DND-41 (cell line): ENCODE measurements at regions not wholly inside any gene's neighbourhood (a gene's known extent, or its start where the extent isn't known, plus 50 kb on each side); places are given as distances from the start of the nearest gene placed in this dataset.

ENCODE experiments used
- ATAC-seq: fragments of 200-7000 bp; cut with Tn5 transposase; 3 replicates; pipeline ENCODE4 v1.9.1; 2021; ENCODE audit warnings: low read depth; ENCODE audit not compliant: insufficient read depth
- DNase-seq: peaks from one replicate; pipeline ENCODE4 v3.0.0-alpha.2; 2020
- H2AFZ ChIP-seq: 2 replicates; pipeline ENCODE4 v1.6.0; 2012; ENCODE audit warnings: low read depth, low read length
- H3K27ac ChIP-seq: 2 replicates; pipeline ENCODE4 v1.5.1; 2012; ENCODE audit warnings: low read length, inconsistent platforms
- H3K27me3 ChIP-seq: fragments of 200-600 bp; sonication (generic); 2 replicates; pipeline ENCODE4 v1.6.0; 2012; ENCODE audit warnings: low read length, mild to moderate bottlenecking, inconsistent platforms; ENCODE audit not compliant: insufficient read depth, poor library complexity
- H3K36me3 ChIP-seq: 2 replicates; pipeline ENCODE4 v1.5.1; 2012; ENCODE audit warnings: low read length, inconsistent platforms; ENCODE audit not compliant: insufficient read depth
- H3K4me1 ChIP-seq: 2 replicates; pipeline ENCODE4 v1.5.1; 2012; ENCODE audit warnings: mild to moderate bottlenecking, low read length; ENCODE audit not compliant: insufficient read depth
- H3K4me2 ChIP-seq: 2 replicates; pipeline ENCODE4 v1.6.0; 2012; ENCODE audit warnings: mild to moderate bottlenecking, moderate library complexity, low read length, inconsistent platforms; ENCODE audit not compliant: insufficient read depth
- H3K4me3 ChIP-seq, 2 experiments: fragments of 200-600 bp in 1 of 2; shearing (Covaris generic) in 1 of 2; 2 replicates each; pipeline ENCODE4 v1.5.1; 2012 to 2016; ENCODE audit warnings: inconsistent platforms in 2 of 2, low read length in 2 of 2, mild to moderate bottlenecking in 2 of 2, low read depth in 1 of 2, moderate library complexity in 1 of 2
- H3K79me2 ChIP-seq: 2 replicates; pipeline ENCODE4 v1.6.0; 2012; ENCODE audit warnings: low read length, inconsistent platforms; ENCODE audit not compliant: insufficient read depth
- H3K9ac ChIP-seq: 2 replicates; pipeline ENCODE4 v1.6.0; 2012; ENCODE audit warnings: low read depth, mild to moderate bottlenecking, inconsistent platforms, low read length, moderate library complexity
- H3K9me3 ChIP-seq: 2 replicates; pipeline ENCODE4 v1.5.1; 2012; ENCODE audit warnings: low read length, moderate library complexity, mild to moderate bottlenecking, inconsistent platforms; ENCODE audit not compliant: insufficient read depth, severe bottlenecking
- H4K20me1 ChIP-seq: 2 replicates; pipeline ENCODE4 v1.6.0; 2012; ENCODE audit warnings: low read length; ENCODE audit not compliant: insufficient read depth
- EZH2 ChIP-seq: IDR thresholded peaks from 3 replicates; pipeline ENCODE4 v1.6.1; 2012; ENCODE audit warnings: borderline replicate concordance, low read depth, mild to moderate bottlenecking, moderate library complexity, low read length, inconsistent platforms; ENCODE audit not compliant: severe bottlenecking
- TF ChIP-seq, protein P1 (sequence below): IDR thresholded peaks from 2 replicates; pipeline ENCODE4 v1.5.1; 2012; ENCODE audit warnings: borderline replicate concordance, low read length, moderate library complexity, mild to moderate bottlenecking; ENCODE audit not compliant: poor library complexity, severe bottlenecking; ENCODE audit errors: extremely low read depth

DNA sequence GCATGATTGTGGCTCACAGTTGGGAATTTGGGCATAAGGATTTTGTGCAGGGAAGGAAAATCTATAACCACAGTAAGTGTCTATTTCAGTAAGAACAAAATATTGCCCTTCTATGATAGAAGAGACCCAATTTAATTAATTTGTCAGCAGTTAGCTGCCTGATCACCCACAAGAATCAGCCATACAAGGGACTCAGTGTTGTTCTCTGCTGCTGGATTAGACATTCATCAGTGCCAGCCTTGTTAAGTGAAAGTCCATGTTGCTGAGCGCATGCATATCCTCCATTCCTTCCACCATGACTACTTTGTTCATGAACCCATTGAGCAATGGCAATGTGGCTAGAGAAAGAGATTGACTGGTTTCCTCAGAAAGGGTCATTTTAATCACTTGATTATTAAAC, 125.3 kb upstream of the PDHA2 start:
- H3K36me3 ChIP-seq: no peaks in the 10 kb centered on the region
- no peaks in the 10 kb centered on the region for H3K27me3 ChIP-seq
- no peak overlapping the region for H3K27ac ChIP-seq
- TF ChIP-seq, protein P1, sequence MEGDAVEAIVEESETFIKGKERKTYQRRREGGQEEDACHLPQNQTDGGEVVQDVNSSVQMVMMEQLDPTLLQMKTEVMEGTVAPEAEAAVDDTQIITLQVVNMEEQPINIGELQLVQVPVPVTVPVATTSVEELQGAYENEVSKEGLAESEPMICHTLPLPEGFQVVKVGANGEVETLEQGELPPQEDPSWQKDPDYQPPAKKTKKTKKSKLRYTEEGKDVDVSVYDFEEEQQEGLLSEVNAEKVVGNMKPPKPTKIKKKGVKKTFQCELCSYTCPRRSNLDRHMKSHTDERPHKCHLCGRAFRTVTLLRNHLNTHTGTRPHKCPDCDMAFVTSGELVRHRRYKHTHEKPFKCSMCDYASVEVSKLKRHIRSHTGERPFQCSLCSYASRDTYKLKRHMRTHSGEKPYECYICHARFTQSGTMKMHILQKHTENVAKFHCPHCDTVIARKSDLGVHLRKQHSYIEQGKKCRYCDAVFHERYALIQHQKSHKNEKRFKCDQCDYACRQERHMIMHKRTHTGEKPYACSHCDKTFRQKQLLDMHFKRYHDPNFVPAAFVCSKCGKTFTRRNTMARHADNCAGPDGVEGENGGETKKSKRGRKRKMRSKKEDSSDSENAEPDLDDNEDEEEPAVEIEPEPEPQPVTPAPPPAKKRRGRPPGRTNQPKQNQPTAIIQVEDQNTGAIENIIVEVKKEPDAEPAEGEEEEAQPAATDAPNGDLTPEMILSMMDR: no peak
- no peak for TF ChIP-seq EZH2
- no peaks in the 10 kb centered on the region for H3K4me1 ChIP-seq
- H3K9ac ChIP-seq: no peak overlapping the region
- no peaks in the 10 kb centered on the region for H4K20me1 ChIP-seq
- H3K79me2 ChIP-seq: no peaks in the 10 kb centered on the region
- DNase-seq (no peak), ATAC-seq (no peak)
- H3K4me3 ChIP-seq: no peak overlapping the region
- H2AFZ ChIP-seq: no peak overlapping the region
- no peaks in the 10 kb centered on the region for H3K9me3 ChIP-seq
- no peak overlapping the region for H3K4me2 ChIP-seq

DNA sequence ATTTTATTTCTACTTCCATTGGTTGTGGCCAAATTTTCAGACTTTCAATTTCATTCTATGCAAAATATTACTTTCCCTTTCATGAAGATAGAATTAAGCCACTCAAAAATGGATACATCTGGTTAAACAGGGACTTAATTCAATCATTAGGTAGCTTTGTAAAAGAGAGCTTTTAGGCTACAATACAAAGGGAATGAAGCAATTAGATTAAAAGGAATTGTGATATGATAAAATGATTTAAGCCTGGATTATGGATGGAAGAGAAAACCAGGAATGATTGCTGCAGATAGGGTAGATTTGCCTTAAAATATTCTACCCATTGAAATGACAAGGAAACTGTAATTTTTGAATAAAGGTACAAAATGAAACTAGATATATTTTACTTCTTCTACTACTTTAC, 134.6 kb upstream of the PDHA2 start:
- no peaks in the 10 kb centered on the region for H3K79me2 ChIP-seq
- no peaks in the 10 kb centered on the region for H3K36me3 ChIP-seq
- DNase-seq: no peak
- no peak overlapping the region for H3K4me3 ChIP-seq
- H2AFZ ChIP-seq: no peak overlapping the region
- no peak overlapping the region for H3K9ac ChIP-seq
- no peaks in the 10 kb centered on the region for H4K20me1 ChIP-seq
- H3K4me2 ChIP-seq: no peak overlapping the region
- no peak overlapping the region for H3K27ac ChIP-seq
- no peaks in the 10 kb centered on the region for H3K27me3 ChIP-seq
- ATAC-seq: no peak
- H3K4me1 ChIP-seq: no peaks in the 10 kb centered on the region
- TF ChIP-seq, protein P1: no peak
- no peak for TF ChIP-seq EZH2
- H3K9me3 ChIP-seq: peaks cover 6% of the 10 kb centered on the region

DNA sequence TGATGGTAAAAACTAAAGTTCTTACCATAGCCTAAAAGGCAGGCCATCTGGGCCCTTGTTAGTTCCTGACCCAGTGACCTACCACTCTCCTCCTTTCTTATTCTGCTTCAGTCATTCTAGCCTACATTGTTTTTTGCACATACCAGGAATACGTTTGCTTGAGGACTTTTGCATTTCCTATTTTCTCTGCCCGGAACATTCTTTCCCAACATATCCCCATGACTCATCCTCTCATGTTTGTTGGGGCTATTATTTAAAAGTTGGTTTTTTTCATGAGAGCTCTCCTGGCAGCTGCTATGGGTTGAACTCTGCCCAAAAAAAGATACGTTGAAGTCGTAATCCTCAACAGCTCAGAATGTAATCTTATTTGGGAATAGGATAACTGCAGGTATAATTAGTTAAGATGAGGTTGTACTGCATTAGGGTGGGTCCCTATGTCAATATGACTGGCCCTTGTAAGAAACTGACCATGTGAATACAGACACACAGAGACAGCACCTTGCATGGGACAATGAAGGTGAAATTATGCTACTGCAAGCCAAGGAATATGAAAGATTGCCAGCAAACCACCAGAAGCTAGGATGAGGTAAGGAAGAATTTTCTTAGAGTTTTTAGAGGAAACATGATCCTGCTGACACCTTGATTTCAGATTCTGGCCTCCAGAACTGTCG, 138.3 kb upstream of the PDHA2 start:
- DNase-seq (no peak), ATAC-seq (no peak)
- Histone ChIP-seq H3K9ac (no peak overlapping the region), H2AFZ (no peak overlapping the region), H3K27me3 (no peaks in the 10 kb centered on the region), H3K79me2 (no peaks in the 10 kb centered on the region), H4K20me1 (no peaks in the 10 kb centered on the region), H3K36me3 (no peaks in the 10 kb centered on the region), H3K4me1 (peaks cover 12% of the 10 kb centered on the region; the same call in 1 of the 2 replicates), H3K4me2 (no peak overlapping the region), H3K9me3 (peaks cover 6% of the 10 kb centered on the region), H3K4me3 (no peak overlapping the region), H3K27ac (no peak overlapping the region)
- TF ChIP-seq, protein P1: no peak
- no peak for TF ChIP-seq EZH2

DNA sequence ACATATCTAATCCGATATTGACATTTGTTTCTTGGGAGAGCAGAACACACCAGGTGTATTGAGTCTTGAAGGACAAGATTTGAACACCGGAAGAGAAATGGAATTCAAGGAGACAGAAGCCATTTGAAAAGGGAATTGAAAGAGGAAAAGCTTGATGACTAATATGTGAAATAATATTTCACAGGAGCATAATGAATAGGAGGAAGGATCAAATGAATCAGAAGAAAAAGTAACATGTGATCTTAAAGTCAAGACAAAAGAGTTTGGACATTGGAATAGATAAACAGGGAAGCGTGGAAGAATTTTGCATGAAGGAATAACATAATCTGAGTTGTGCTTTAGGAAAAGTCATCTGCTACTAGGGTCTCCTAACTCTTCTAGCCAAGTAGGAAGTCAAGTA, 145.5 kb upstream of the PDHA2 start:
- no peak overlapping the region for H2AFZ ChIP-seq
- no peak for ATAC-seq
- TF ChIP-seq, protein P1: no peak
- no peak for TF ChIP-seq EZH2
- H3K4me1 ChIP-seq: peaks cover 10% of the 10 kb centered on the region; the same call in 1 of the 2 replicates
- no peaks in the 10 kb centered on the region for H4K20me1 ChIP-seq
- no peak overlapping the region for H3K27ac ChIP-seq
- H3K36me3 ChIP-seq: no peaks in the 10 kb centered on the region
- H3K4me2 ChIP-seq: no peak overlapping the region
- H3K79me2 ChIP-seq: no peaks in the 10 kb centered on the region
- no peak overlapping the region for H3K9ac ChIP-seq
- no peak for DNase-seq
- no peak overlapping the region for H3K4me3 ChIP-seq
- H3K27me3 ChIP-seq: no peaks in the 10 kb centered on the region
- H3K9me3 ChIP-seq: no peaks in the 10 kb centered on the region
